Smooth muscle cell (in vitro differentiated cells): ENCODE measurements at regions not wholly inside any gene's neighbourhood (a gene's known extent, or its start where the extent isn't known, plus 50 kb on each side); places are given as distances from the start of the nearest gene placed in this dataset.

Experiments used
- DNase-seq: peaks from one replicate; lab custom pipeline; 2025; ENCODE audit not compliant: unreplicated experiment; lab: John Stamatoyannopoulos, UW
- H2AFZ ChIP-seq: fragments of 200-600 bp; sonication (generic); 2 replicates; pipeline ENCODE4 v1.6.0; 2016; ENCODE audit warnings: antibody characterized with exemption, low read depth, mild to moderate bottlenecking
- H3F3A ChIP-seq: fragments of 200-600 bp; sonication (generic); 2 replicates; pipeline ENCODE4 v1.6.0; 2017; ENCODE audit warnings: antibody characterized with exemption, low read depth
- H3K27ac ChIP-seq: fragments of 200-600 bp; sonication (generic); 2 replicates; pipeline ENCODE4 v1.5.1; 2016; ENCODE audit warnings: low read depth, mild to moderate bottlenecking
- H3K27me3 ChIP-seq: fragments of 200-600 bp; sonication (generic); 2 replicates; pipeline ENCODE4 v1.6.1; 2016; ENCODE audit warnings: low read depth, mild to moderate bottlenecking
- H3K36me3 ChIP-seq: fragments of 200-600 bp; sonication (generic); 2 replicates; pipeline ENCODE4 v1.5.1; 2016; ENCODE audit warnings: low read depth
- H3K4me1 ChIP-seq: fragments of 200-600 bp; sonication (generic); 2 replicates; pipeline ENCODE4 v1.5.1; 2016; ENCODE audit warnings: low read depth
- H3K4me2 ChIP-seq: fragments of 200-600 bp; sonication (generic); 2 replicates; pipeline ENCODE4 v1.6.0; 2016; ENCODE audit warnings: mild to moderate bottlenecking
- H3K4me3 ChIP-seq: fragments of 200-600 bp; sonication (generic); 2 replicates; pipeline ENCODE4 v1.5.1; 2016; ENCODE audit warnings: mild to moderate bottlenecking
- H3K79me2 ChIP-seq: fragments of 200-600 bp; sonication (generic); 2 replicates; pipeline ENCODE4 v1.6.0; 2016; ENCODE audit warnings: low read depth, mild to moderate bottlenecking
- H3K9ac ChIP-seq: fragments of 200-600 bp; sonication (generic); 2 replicates; pipeline ENCODE4 v1.6.0; 2016; ENCODE audit warnings: low read depth
- H3K9me3 ChIP-seq: fragments of 200-600 bp; sonication (generic); replicated peaks from 2 replicates; pipeline ENCODE4 v1.5.1; 2016; ENCODE audit warnings: low read depth
- H4K20me1 ChIP-seq: fragments of 200-600 bp; sonication (generic); 2 replicates; pipeline ENCODE4 v1.6.0; 2016; ENCODE audit warnings: low read depth
- CTCF ChIP-seq: fragments of 200-600 bp; sonication (generic); IDR thresholded peaks from 2 replicates; pipeline ENCODE4 v1.5.1; 2017; ENCODE audit warnings: borderline replicate concordance, mild to moderate bottlenecking, antibody characterized with exemption; ENCODE audit not compliant: insufficient read depth, poor library complexity, severe bottlenecking
- WGBS: methylation state at CpG from one replicate; pipeline ENCODE4 v1.1.7; 2016; ENCODE audit warnings: low lambda C conversion rate; 5-methylcytosine and 5-hydroxymethylcytosine counted together

- Histone ChIP-seq H3K4me1 (peaks cover 14% of the 10 kb centered on the region), H3K36me3 (no peaks in the 10 kb centered on the region), H3K4me3 (no peak overlapping the region), H3K9me3 (no peaks in the 10 kb centered on the region), H2AFZ (no peak overlapping the region), H3K27ac (no peak overlapping the region), H3K4me2 (no peak overlapping the region), H3K9ac (no peak overlapping the region), H3K27me3 (no peaks in the 10 kb centered on the region), H4K20me1 (no peaks in the 10 kb centered on the region), H3K79me2 (no peaks in the 10 kb centered on the region), H3F3A (peaks cover 16% of the 10 kb centered on the region)
- WGBS, result 97% methylated on average over 40 of the region's 40 CpGs
- no peak for TF ChIP-seq CTCF
- no peak for DNase-seq
These were observed 170.4 kb downstream of the HINT1 start for GRCh38 chr5:130994496-130995253.

- H3K9me3 ChIP-seq, result no peaks in the 10 kb centered on the region
- H3K27me3 ChIP-seq, result no peaks in the 10 kb centered on the region
- no peak for DNase-seq
- H3F3A ChIP-seq, result peaks cover 16% of the 10 kb centered on the region
- no peak overlapping the region for H3K4me3 ChIP-seq
- H3K9ac ChIP-seq, result no peak overlapping the region
- H3K27ac ChIP-seq, result peak overlapping the region; percentile 85
- peaks cover 14% of the 10 kb centered on the region for H3K4me1 ChIP-seq
- no peak for TF ChIP-seq CTCF
- H3K79me2 ChIP-seq, result no peaks in the 10 kb centered on the region
- WGBS, result 0% methylated on average over 1 of the region's 1 CpG
- H2AFZ ChIP-seq, result peak overlapping the region; percentile 75
- H3K36me3 ChIP-seq, result no peaks in the 10 kb centered on the region
- no peaks in the 10 kb centered on the region for H4K20me1 ChIP-seq
- peak overlapping the region; percentile 74 for H3K4me2 ChIP-seq
These were observed 172.4 kb downstream of the HINT1 start for GRCh38 chr5:130992621-130993020.

GRCh38 chr5:130992095-130992494 lies 173.0 kb downstream of the HINT1 start:
- Histone ChIP-seq H3K9ac (no peak overlapping the region), H3K79me2 (no peaks in the 10 kb centered on the region), H3K4me2 (peak overlapping the region; percentile 74), H3K9me3 (no peaks in the 10 kb centered on the region), H3K27me3 (no peaks in the 10 kb centered on the region), H3K4me1 (peaks cover 14% of the 10 kb centered on the region), H3F3A (peaks cover 16% of the 10 kb centered on the region), H3K27ac (peak overlapping the region; percentile 85), H2AFZ (peak overlapping the region; percentile 75), H3K36me3 (no peaks in the 10 kb centered on the region), H3K4me3 (no peak overlapping the region), H4K20me1 (no peaks in the 10 kb centered on the region)
- 0% methylated on average over 4 of the region's 4 CpGs for WGBS
- no peak for TF ChIP-seq CTCF
- no peak for DNase-seq

- Histone ChIP-seq H4K20me1 (no peaks in the 10 kb centered on the region), H3K27me3 (no peaks in the 10 kb centered on the region), H3F3A (no peaks in the 10 kb centered on the region), H3K79me2 (no peaks in the 10 kb centered on the region), H3K9ac (no peak overlapping the region), H3K27ac (no peak overlapping the region), H2AFZ (no peak overlapping the region), H3K4me2 (no peak overlapping the region), H3K36me3 (no peaks in the 10 kb centered on the region), H3K9me3 (no peaks in the 10 kb centered on the region), H3K4me3 (no peak overlapping the region), H3K4me1 (no peaks in the 10 kb centered on the region)
- TF ChIP-seq CTCF, result no peak
- WGBS, result 68% methylated on average over 2 of the region's 2 CpGs
- DNase-seq, result no peak
These were observed 179.3 kb downstream of the HINT1 start for GRCh38 chr5:130985776-130986175.
